Middle frontal gyrus (tissue), 1 donor: ENCODE measurements at regions not wholly inside any gene's neighbourhood (a gene's known extent, or its start where the extent isn't known, plus 50 kb on each side); places are given as distances from the start of the nearest gene placed in this dataset.

Experiments
- DNase-seq: peaks from one replicate; pipeline ENCODE4 v3.0.0-alpha.2; 2015; ENCODE audit warnings: low spot score; ENCODE audit errors: extremely low spot score

DNA sequence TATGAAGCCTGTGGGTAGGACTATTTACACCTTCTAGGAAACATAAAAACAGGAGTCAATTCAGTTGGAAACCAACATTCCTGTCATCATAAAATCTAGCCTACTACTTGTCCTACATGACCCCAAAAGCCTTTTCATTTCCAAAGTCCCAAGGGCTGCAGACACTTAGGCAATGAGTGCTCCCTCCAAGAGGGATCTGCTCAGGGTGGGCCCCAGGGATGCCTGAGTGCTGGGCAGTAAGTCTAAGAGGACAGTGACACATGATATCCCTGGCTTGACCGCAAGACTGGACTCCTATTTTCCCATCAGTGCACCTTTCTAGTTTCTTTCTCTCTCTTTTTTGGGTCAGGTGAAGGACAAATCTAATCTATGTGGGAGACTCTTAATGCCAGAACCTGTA is 1101.3 kb downstream of the GRIK2 start:
- DNase-seq: no peak

DNA sequence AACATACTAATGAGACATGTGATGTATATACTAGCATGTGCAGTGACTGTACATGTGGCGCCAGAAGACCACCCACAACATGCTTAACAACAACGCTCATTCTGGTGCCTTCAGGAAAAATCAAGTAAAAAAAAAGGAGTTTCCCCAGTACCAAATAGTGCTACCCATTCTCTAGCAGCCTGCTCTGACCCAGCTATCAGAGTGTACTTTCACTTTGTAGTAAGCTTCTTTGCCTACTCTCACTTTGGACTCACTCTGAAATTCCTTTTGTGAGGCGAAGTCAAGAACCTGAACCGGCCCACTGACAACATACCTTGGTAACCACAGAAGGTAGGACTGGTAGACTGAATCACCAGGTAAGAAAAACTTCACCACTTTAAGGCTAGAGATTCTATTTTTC is 1100.0 kb downstream of the GRIK2 start:
- no peak for DNase-seq

GRCh38 chr6:102488729-102489128 is 1095.2 kb downstream of the GRIK2 start:
- DNase-seq: no peak

- no peak for DNase-seq
Observed at GRCh38 chr6:102485480-102485879, 1092.0 kb downstream of the GRIK2 start.

DNA sequence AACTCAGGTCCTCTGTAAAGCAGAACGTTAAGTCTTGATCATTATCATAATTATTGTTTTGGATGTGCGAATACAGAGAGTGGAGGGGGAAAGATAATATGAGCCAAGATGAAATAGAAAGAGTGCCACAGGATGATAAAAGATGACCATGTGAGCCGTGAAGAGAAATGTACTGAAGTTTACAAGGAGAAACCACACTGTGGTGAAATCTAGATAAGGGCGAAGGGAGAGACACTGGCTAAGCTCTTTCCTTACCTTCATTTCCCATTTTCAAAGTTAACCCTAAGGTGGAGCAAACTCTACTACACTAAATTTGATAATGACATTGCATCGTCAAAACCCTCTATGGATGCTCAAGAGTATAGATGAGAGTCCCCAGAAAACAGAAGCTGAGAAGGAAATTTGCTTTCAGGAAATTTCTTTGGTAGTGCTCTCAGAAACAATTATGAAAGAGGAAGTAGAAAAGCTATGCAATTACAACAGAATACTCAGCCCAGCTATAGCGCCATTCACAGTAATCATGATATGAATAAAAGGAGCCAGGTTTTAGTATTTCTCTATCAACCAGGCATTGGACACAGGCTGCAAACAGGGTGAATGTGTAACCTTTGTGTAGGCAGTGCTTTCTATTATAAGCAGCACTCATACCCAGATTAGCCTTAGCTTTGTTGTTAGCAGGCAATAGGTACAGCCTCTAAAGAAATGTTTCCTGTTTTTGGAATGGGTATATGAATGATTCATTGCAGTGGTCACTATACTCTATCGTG is 1080.7 kb downstream of the GRIK2 start:
- no peak for DNase-seq

GRCh38 chr6:102458990-102459389 is 1065.5 kb downstream of the GRIK2 start:
- no peak for DNase-seq

DNA sequence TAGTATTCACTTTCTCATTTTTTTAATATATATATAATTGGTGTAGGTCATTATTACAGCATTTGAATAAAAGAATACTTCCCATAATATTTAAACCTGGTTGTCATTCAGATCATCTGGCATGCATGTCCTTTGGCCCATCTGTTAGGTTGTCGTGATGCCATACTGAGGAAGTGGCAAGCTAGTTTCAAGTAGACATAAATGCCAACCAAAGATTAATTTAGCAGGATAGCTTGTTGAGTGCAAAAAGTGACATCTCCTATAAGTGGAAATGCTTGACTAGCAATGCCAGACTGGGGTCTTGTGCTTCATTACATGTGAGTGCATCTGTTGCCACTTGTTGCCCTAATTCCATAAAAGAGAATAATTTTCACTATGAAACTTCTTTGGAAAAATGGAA is 1044.7 kb downstream of the GRIK2 start:
- no peak for DNase-seq

GRCh38 chr6:102417368-102417998 is 1024.0 kb downstream of the GRIK2 start:
- DNase-seq: no peak

GRCh38 chr6:102415891-102416290 is 1022.4 kb downstream of the GRIK2 start:
- DNase-seq: no peak

DNA sequence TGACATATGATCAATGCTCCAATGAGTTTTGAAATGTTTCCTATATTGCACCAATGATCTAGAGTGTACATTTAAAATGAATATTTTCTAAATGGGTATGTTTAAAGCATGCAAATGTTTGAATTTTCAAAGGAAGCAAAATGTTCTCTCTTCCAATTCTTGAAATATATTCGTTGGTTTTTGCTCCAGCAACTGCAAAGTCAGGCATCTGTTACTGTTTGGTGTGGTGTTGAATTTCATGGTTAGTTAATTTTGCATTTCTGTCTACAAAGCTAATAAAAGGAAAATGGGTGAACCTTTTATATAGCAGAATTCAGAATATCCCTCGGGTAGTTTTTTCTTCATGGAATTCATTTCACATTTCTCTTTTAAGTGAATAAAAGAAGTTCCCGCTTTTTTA is 1018.3 kb downstream of the GRIK2 start:
- no peak for DNase-seq

GRCh38 chr6:102407886-102408741 is 1014.6 kb downstream of the GRIK2 start:
- DNase-seq: no peak

GRCh38 chr6:102405860-102406259 is 1012.4 kb downstream of the GRIK2 start:
- no peak for DNase-seq

DNA sequence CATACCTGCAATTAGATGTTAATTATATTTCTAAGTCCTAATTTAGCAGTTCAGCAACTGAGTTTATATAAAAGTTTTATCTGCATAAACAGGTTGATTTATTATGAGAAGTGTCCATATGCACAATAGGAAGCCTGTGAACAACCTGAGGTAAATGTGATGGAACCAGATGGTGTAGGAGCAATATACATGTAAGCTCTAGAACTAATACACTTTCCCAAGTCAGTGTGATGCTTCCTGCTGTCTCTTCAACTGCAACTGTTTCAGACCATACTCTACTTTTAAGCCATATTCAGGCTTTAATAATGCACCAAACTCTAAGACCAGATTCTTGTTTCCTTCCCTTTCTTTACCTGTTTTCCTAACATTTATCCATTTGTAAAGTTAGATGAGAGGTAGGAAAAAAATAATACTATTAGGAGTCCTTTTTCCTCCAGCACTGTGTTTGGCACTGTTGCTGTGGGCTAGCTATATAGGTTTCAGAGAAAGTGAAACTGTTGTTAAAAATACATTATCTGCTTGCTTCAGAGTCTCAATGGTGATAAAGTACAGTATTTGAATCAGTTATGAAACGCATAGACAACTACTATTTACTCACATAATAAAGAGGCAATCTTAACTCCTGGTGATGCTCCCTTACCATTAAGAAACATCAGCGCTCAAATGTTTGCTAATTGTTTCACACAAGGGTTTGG is 1009.3 kb downstream of the GRIK2 start:
- no peak for DNase-seq

DNA sequence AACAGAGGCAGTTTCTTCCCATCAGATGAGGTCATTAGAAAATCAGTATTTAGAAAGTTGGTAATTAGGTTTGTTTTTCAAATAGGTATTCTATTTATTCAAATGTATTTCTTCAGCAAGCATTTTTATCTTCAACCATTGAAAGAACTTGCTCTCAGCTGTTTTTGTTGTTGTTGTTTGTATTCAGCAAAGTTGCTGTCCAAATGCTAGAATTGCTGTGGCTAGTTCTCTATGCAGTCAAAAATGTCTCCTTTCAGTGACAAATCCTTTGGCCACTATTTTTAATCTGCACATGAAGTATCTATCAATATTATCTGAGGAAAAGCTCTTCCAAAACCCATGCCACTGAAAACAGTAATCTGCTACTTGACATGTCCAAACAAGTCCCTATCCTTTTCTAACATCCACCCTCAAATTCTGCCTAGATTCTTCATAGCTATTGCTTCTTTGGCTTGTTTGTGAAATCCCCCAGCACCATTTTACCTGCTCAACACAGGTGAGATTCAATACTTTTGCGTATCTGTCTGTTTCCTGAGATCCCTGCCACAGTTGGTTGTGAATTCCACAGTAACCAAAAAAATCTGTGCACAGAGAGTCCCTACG is 1005.4 kb downstream of the GRIK2 start:
- no peak for DNase-seq

GRCh38 chr6:102390541-102390940 is 997.0 kb downstream of the GRIK2 start:
- DNase-seq: no peak

- no peak for DNase-seq
Observed at GRCh38 chr6:102389994-102390393, 996.5 kb downstream of the GRIK2 start.

- DNase-seq: no peak
Observed at GRCh38 chr6:102387326-102388033, 994.0 kb downstream of the GRIK2 start.

DNA sequence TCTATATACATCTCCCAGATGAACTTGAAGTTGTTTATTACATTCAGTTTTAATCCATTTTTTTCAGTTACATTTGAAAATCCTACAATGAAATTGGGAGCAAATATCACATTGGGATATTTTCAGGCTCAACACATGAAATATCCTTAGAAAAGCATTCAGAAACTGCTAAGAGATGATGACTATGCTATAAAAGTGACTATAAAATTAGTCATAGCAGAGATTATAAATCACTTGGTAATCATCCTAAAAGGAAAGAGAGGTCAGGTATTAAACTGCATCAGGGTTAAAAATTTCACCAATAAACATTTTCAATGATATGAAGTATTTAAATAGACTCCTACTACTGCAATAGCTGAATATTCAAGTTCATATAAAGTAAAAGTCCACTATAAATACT is 987.7 kb downstream of the GRIK2 start:
- no peak for DNase-seq

DNA sequence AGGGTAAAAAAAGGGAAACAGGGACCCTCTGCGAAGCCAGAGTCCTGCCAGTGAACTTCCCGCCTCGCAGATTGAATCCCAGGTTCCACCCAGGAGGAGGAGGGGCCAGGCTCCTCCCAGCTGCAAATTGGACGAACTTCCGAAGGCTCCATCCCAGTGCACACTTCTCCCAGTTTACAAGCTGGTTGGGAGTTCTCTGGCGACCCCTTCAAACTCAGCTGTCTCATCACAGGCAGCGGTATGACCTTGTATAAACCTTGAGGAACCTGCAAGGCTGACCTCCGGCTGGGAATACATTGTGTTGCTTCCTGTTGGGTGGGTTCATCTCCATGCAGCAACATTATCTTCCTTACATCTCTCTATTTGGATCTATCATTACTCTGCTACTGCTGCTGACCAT is 962.7 kb downstream of the GRIK2 start:
- DNase-seq: no peak

DNA sequence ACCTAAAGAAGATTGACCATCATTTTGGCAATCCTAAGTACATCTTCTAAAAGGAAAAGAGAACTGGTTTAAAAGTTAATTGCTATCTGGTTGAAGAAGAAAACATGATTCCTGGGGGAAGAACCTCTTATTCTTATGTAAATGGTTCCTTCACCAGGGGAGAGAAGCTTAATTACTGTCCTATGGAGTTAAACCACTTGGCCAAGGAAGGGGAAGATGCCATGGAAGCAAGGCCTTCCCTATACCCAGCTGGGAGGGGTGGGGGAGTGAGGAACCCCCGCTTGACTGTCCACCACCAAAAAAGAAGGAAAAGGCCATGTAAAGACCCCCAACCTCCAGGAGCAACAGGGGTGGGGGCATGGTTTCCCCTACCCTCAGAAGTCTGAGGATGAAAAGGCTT is 962.1 kb downstream of the GRIK2 start:
- no peak for DNase-seq

- no peak for DNase-seq
Observed at GRCh38 chr6:102352552-102352951, 959.0 kb downstream of the GRIK2 start.
